IMR-90 (cell line): ENCODE measurements at regions not wholly inside any gene's neighbourhood (a gene's known extent, or its start where the extent isn't known, plus 50 kb on each side); places are given as distances from the start of the nearest gene placed in this dataset.

Source experiments
- ATAC-seq: fragments of 200-7000 bp; cut with Tn5 transposase; 2 replicates; pipeline ENCODE4 v1.9.1; 2020; ENCODE audit warnings: low read depth, mild to moderate bottlenecking, moderate library complexity
- BruUV-seq: library from RNA; stranded (reverse); fragments of 400-500 nt; replicated peaks from 2 replicates; lab custom pipeline; 2021; lab: Mats Ljungman, UMichigan
- CTCF ChIA-PET: fragments of 300-600 bp; formaldehyde crosslinking; extraction: SDS; loops from one replicate; lab custom pipeline; 2021; ENCODE audit warnings: antibody characterized with exemption; lab: Yijun Ruan, JAX
- POLR2A ChIA-PET: fragments of 300-600 bp; sonication (Branson Sonifier 250); formaldehyde crosslinking; loops from one replicate; lab custom pipeline; 2022; ENCODE audit warnings: antibody characterized with exemption; ENCODE audit not compliant: unreplicated experiment; lab: Charles Lee
- DNase-seq: peaks from one replicate; pipeline ENCODE4 v3.0.0; 2013
- H2AFZ ChIP-seq: replicated peaks from 2 replicates; pipeline ENCODE3; 2013; ENCODE audit warnings: low read length, mild to moderate bottlenecking; ENCODE audit not compliant: poor library complexity
- H2AK5ac ChIP-seq: 2 replicates; pipeline ENCODE4 v1.6.1; 2013; ENCODE audit warnings: low read depth, low read length, inconsistent platforms
- H2AK9ac ChIP-seq: replicated peaks from 2 replicates; pipeline ENCODE3; 2013; ENCODE audit warnings: mild to moderate bottlenecking, low read depth, low read length, moderate library complexity; ENCODE audit not compliant: poor library complexity
- H2BK120ac ChIP-seq: 2 replicates; pipeline ENCODE4 v1.6.1; 2013; ENCODE audit warnings: low read depth, low read length, inconsistent platforms
- H2BK15ac ChIP-seq: 3 replicates; pipeline ENCODE4 v1.6.1; 2013; ENCODE audit warnings: low read depth, low read length, inconsistent platforms
- H2BK20ac ChIP-seq: 2 replicates; pipeline ENCODE4 v1.6.1; 2013; ENCODE audit warnings: low read depth, mild to moderate bottlenecking, inconsistent platforms, low read length, moderate library complexity
- H2BK5ac ChIP-seq: 2 replicates; pipeline ENCODE4 v1.6.1; 2013; ENCODE audit warnings: mild to moderate bottlenecking, low read depth, low read length, inconsistent platforms; ENCODE audit not compliant: poor library complexity, severe bottlenecking
- H3K14ac ChIP-seq: replicated peaks from 2 replicates; pipeline ENCODE4 v1.6.1; 2013; ENCODE audit warnings: low read depth, low read length, inconsistent platforms
- H3K18ac ChIP-seq: 2 replicates; pipeline ENCODE4 v1.6.1; 2013; ENCODE audit warnings: low read depth, low read length, control low read depth
- H3K23ac ChIP-seq: 2 replicates; pipeline ENCODE4 v1.6.1; 2013; ENCODE audit warnings: low read depth, low read length, inconsistent platforms
- H3K27ac ChIP-seq: 2 replicates; pipeline ENCODE4 v1.5.1; 2013; ENCODE audit warnings: mild to moderate bottlenecking, control low read depth, low read length; ENCODE audit not compliant: insufficient read depth
- H3K27me3 ChIP-seq: 2 replicates; pipeline ENCODE4 v1.6.1; 2013; ENCODE audit warnings: low read length; ENCODE audit not compliant: control insufficient read depth, insufficient read depth
- H3K36me3 ChIP-seq: 2 replicates; pipeline ENCODE4 v1.6.1; 2013; ENCODE audit warnings: low read length, mixed read lengths; ENCODE audit not compliant: control insufficient read depth, insufficient read depth
- H3K4ac ChIP-seq: 2 replicates; pipeline ENCODE4 v1.6.1; 2013; ENCODE audit warnings: low read depth, low read length, inconsistent platforms
- H3K4me1 ChIP-seq: 2 replicates; pipeline ENCODE4 v1.6.1; 2013; ENCODE audit warnings: low read length, mixed read lengths; ENCODE audit not compliant: control insufficient read depth, insufficient read depth
- H3K4me2 ChIP-seq: 2 replicates; pipeline ENCODE4 v1.6.1; 2013; ENCODE audit warnings: low read depth, mild to moderate bottlenecking, control low read depth, low read length, moderate library complexity
- H3K4me3 ChIP-seq: 2 replicates; pipeline ENCODE4 v1.5.1; 2013; ENCODE audit warnings: low read depth, mild to moderate bottlenecking, control low read depth, low read length, moderate library complexity; ENCODE audit not compliant: insufficient read depth
- H3K56ac ChIP-seq: 2 replicates; pipeline ENCODE4 v1.6.1; 2013; ENCODE audit warnings: low read length, inconsistent platforms; ENCODE audit not compliant: insufficient read depth; ENCODE audit errors: extremely low read depth
- H3K79me1 ChIP-seq, 2 experiments: 2 replicates each; pipeline ENCODE4 v1.6.1; 2013; ENCODE audit warnings: low read length in 2 of 2, inconsistent platforms in 1 of 2, low read depth in 1 of 2
- H3K9ac ChIP-seq: 2 replicates; pipeline ENCODE4 v1.6.1; 2013; ENCODE audit warnings: low read depth, low read length, control low read depth
- H3K9me1 ChIP-seq: 2 replicates; pipeline ENCODE4 v1.6.1; 2013; ENCODE audit warnings: low read length, inconsistent platforms; ENCODE audit not compliant: insufficient read depth
- H3K9me3 ChIP-seq: 2 replicates; pipeline ENCODE4 v1.6.1; 2013; ENCODE audit warnings: low read length; ENCODE audit not compliant: control insufficient read depth, insufficient read depth
- H4K20me1 ChIP-seq: 2 replicates; pipeline ENCODE4 v1.6.1; 2013; ENCODE audit warnings: low read length, inconsistent platforms; ENCODE audit not compliant: insufficient read depth
- H4K5ac ChIP-seq: 2 replicates; pipeline ENCODE4 v1.6.1; 2013; ENCODE audit warnings: mild to moderate bottlenecking, low read depth, low read length, control low read depth
- H4K8ac ChIP-seq, 2 experiments: 2 replicates each; pipeline ENCODE4 v1.6.1; 2013; ENCODE audit warnings: low read depth in 2 of 2, low read length in 2 of 2, control low read depth in 1 of 2, inconsistent platforms in 1 of 2
- H4K91ac ChIP-seq: 2 replicates; pipeline ENCODE4 v1.6.1; 2013; ENCODE audit warnings: low read depth, low read length, inconsistent platforms; ENCODE audit not compliant: insufficient read depth
- BHLHE40 ChIP-seq: fragments of 150-350 bp; IDR thresholded peaks from 2 replicates; pipeline ENCODE4 v1.6.1; 2016; ENCODE audit warnings: mild to moderate bottlenecking, low read depth, low read length
- CEBPB ChIP-seq: IDR thresholded peaks from 2 replicates; pipeline ENCODE4 v1.6.1; 2012; ENCODE audit warnings: low read depth, low read length, improper control_type of control experiment
- MAZ ChIP-seq: IDR thresholded peaks from 2 replicates; pipeline ENCODE4 v1.6.1; 2012; ENCODE audit warnings: low read depth, mild to moderate bottlenecking, low read length, improper control_type of control experiment, moderate library complexity, borderline replicate concordance
- NFE2L2 ChIP-seq: fragments of 150-350 bp; IDR thresholded peaks from 2 replicates; pipeline ENCODE4 v1.6.1; 2016; ENCODE audit warnings: low read depth, mild to moderate bottlenecking, low read length
- RAD21 ChIP-seq: IDR thresholded peaks from 2 replicates; pipeline ENCODE4 v1.6.1; 2012; ENCODE audit warnings: low read length, improper control_type of control experiment
- SMC3 ChIP-seq: fragments of 150-350 bp; IDR thresholded peaks from 2 replicates; pipeline ENCODE4 v1.6.1; 2016; ENCODE audit warnings: low read depth, mild to moderate bottlenecking, antibody characterized with exemption, low read length, moderate library complexity
- WGBS, 2 experiments: methylation state at CpG; one replicate each; pipeline versions ENCODE4 v1.1.5 to v1.1.7; 2013; ENCODE audit warnings: missing lambda C conversion rate in 2 of 2; ENCODE audit not compliant: insufficient read length in 1 of 2; ENCODE audit errors: extremely low coverage in 2 of 2; 5-methylcytosine and 5-hydroxymethylcytosine counted together
- dilution Hi-C: fragments of 300-500 bp; cut with HindIII; formaldehyde crosslinking; loops from one replicate; pipeline ENCODE4 v1.14.3; 2018; ENCODE audit warnings: low sequenced_read_pairs; ENCODE audit not compliant: unreplicated experiment
- in situ Hi-C: fragments of 300-500 bp; cut with MboI; formaldehyde crosslinking; loops from 3 replicates; pipeline ENCODE4 v1.14.3; 2019; ENCODE audit warnings: low sequenced_read_pairs, inconsistent platforms, mixed read lengths
- intact Hi-C: fragments of 100-400 bp; cut with micrococcal nuclease; formaldehyde crosslinking; loops from 2 replicates; pipeline ENCODE4 v1.10.0; 2022

DNA sequence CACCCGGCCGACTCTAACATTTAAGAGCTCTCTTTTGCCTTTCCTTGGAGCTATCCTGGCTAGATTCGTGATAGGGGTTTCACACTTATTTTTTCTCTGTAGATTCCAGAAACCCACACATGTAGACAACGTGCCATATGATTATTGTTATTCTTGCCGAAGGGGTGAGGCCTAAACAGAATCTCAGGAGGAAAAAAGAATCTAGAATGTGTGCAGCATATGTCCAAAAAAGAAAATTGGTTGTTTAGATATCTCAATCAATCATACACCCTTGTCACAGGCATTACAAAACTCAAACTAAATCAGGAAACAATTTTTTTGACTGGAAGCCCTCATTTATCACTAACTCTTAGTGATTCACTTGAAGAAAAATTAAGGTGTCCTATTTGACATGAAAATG, 66.9 kb upstream of the TGM3 start:
- Histone ChIP-seq H3K4me2 (no peak overlapping the region), H2AK5ac (no peak overlapping the region), H2BK15ac (no peak overlapping the region), H3K14ac (no peak overlapping the region), H3K23ac (no peak overlapping the region), H4K91ac (no peak overlapping the region), H2AK9ac (no peak overlapping the region), H3K36me3 (no peaks in the 10 kb centered on the region), H3K56ac (no peak overlapping the region), H4K20me1 (no peaks in the 10 kb centered on the region), H2BK120ac (no peak overlapping the region), H4K8ac (no peak overlapping the region), H2BK20ac (no peak overlapping the region), H3K27me3 (peaks cover 2% of the 10 kb centered on the region), H3K9me1 (no peaks in the 10 kb centered on the region), H3K79me1 (no peaks in the 10 kb centered on the region), H3K9ac (no peak overlapping the region), H3K9me3 (no peaks in the 10 kb centered on the region), H2BK5ac (no peak overlapping the region), H3K4me1 (no peaks in the 10 kb centered on the region), H3K4ac (no peak overlapping the region), H3K27ac (no peak overlapping the region), H2AFZ (no peak overlapping the region), H3K4me3 (no peak overlapping the region), H3K18ac (no peak overlapping the region), H4K5ac (no peak overlapping the region)
- WGBS, 2 experiments = 80% methylated on average over 1 of the region's 5 CpGs; no CpG with 5 or more reads in 1 of the 2 experiments
- ChIA-PET POLR2A (no interaction called here), CTCF (interaction anchor here (0.6 kb wide), 1 partner anchor 24 kb away, joined by 3 read pairs; no protein-coding TSS in a partner anchor)
- dilution Hi-C loops = no loop called here
- intact Hi-C loops = no loop called here
- no peak for ATAC-seq
- in situ Hi-C loops = no loop called here
- no peak for DNase-seq
- TF ChIP-seq CEBPB = no peak
- no peak for TF ChIP-seq SMC3
- TF ChIP-seq NFE2L2 = no peak
- no peak for TF ChIP-seq MAZ
- no peak for TF ChIP-seq BHLHE40
- TF ChIP-seq RAD21 = no peak
- no TSS peak for BruUV-seq
